GM21786 (cell line): ENCODE measurements at regions not wholly inside any gene's neighbourhood (a gene's known extent, or its start where the extent isn't known, plus 50 kb on each side); places are given as distances from the start of the nearest gene placed in this dataset.
A peak's percentile ranks its signal among the peaks of the same experiment; 100 is the strongest.

Experiments
- ATAC-seq: cut with Tn5 transposase; IDR thresholded peaks from one replicate; pipeline ENCODE4 v1.9.1; 2021; ENCODE audit not compliant: unreplicated experiment

- peak; percentile 67 for ATAC-seq
These were observed 842.8 kb upstream of the NDST4 start for GRCh38 chr4:115956054-115956796.

GRCh38 chr4:115950806-115951205, 837.4 kb upstream of the NDST4 start:
- no peak for ATAC-seq

GRCh38 chr4:115949974-115950743, 836.7 kb upstream of the NDST4 start:
- peak; percentile 84 for ATAC-seq

- ATAC-seq, result no peak
These were observed 831.6 kb upstream of the NDST4 start for GRCh38 chr4:115945026-115945425.

GRCh38 chr4:115944146-115944905, 830.9 kb upstream of the NDST4 start:
- no peak for ATAC-seq

- no peak for ATAC-seq
These were observed 825.5 kb upstream of the NDST4 start for GRCh38 chr4:115938764-115939443.

- ATAC-seq, result no peak
These were observed 816.0 kb upstream of the NDST4 start for GRCh38 chr4:115929373-115929772.

GRCh38 chr4:115927382-115927781, 814.0 kb upstream of the NDST4 start:
- ATAC-seq, result no peak

GRCh38 chr4:115923152-115923551, 809.7 kb upstream of the NDST4 start:
- ATAC-seq, result no peak

- no peak for ATAC-seq
These were observed 807.2 kb upstream of the NDST4 start for GRCh38 chr4:115920637-115921036.

- ATAC-seq, result no peak
These were observed 804.7 kb upstream of the NDST4 start for GRCh38 chr4:115918149-115918548.

- no peak for ATAC-seq
These were observed 793.0 kb upstream of the NDST4 start for GRCh38 chr4:115906428-115906827.

- ATAC-seq, result no peak
These were observed 770.4 kb upstream of the NDST4 start for GRCh38 chr4:115883847-115884246.

GRCh38 chr4:115883231-115883630, 769.8 kb upstream of the NDST4 start:
- no peak for ATAC-seq

- ATAC-seq, result no peak
These were observed 759.6 kb upstream of the NDST4 start for GRCh38 chr4:115873048-115873447.

GRCh38 chr4:115871596-115871995, 758.2 kb upstream of the NDST4 start:
- ATAC-seq, result no peak

GRCh38 chr4:115866364-115866896, 753.0 kb upstream of the NDST4 start:
- ATAC-seq, result no peak

GRCh38 chr4:115865736-115866135, 752.3 kb upstream of the NDST4 start:
- no peak for ATAC-seq

GRCh38 chr4:115852767-115853091, 739.3 kb upstream of the NDST4 start:
- ATAC-seq, result no peak

GRCh38 chr4:115851918-115852766, 738.7 kb upstream of the NDST4 start:
- peak; percentile 79 for ATAC-seq
